Ishikawa (cell line): ENCODE measurements at regions not wholly inside any gene's neighbourhood (a gene's known extent, or its start where the extent isn't known, plus 50 kb on each side); places are given as distances from the start of the nearest gene placed in this dataset.

Source experiments
- CEBPB ChIP-seq: IDR thresholded peaks from 2 replicates; pipeline ENCODE4 v1.6.1; 2012
- CREB1 ChIP-seq: IDR thresholded peaks from 2 replicates; pipeline ENCODE4 v1.6.1; 2012; ENCODE audit warnings: low read depth
- EGR1 ChIP-seq: IDR thresholded peaks from 2 replicates; pipeline ENCODE4 v1.6.1; 2012
- EP300 ChIP-seq: IDR thresholded peaks from 2 replicates; pipeline ENCODE4 v1.6.1; 2012; ENCODE audit warnings: borderline replicate concordance
- FOXM1 ChIP-seq: IDR thresholded peaks from 2 replicates; pipeline ENCODE4 v1.6.1; 2012; ENCODE audit warnings: low read depth, borderline replicate concordance
- MAX ChIP-seq: IDR thresholded peaks from 2 replicates; pipeline ENCODE4 v1.6.1; 2012
- NFIC ChIP-seq: IDR thresholded peaks from 2 replicates; pipeline ENCODE4 v1.6.1; 2012
- RAD21 ChIP-seq: IDR thresholded peaks from 2 replicates; pipeline ENCODE4 v1.6.1; 2012; ENCODE audit warnings: low read depth
- REST ChIP-seq: IDR thresholded peaks from 2 replicates; pipeline ENCODE4 v1.6.1; 2012; ENCODE audit warnings: low read depth, mild to moderate bottlenecking
- TAF1 ChIP-seq: IDR thresholded peaks from 2 replicates; pipeline ENCODE4 v1.6.1; 2012; ENCODE audit warnings: low read depth, mild to moderate bottlenecking
- TCF12 ChIP-seq: IDR thresholded peaks from 2 replicates; pipeline ENCODE4 v1.6.1; 2012; ENCODE audit warnings: low read depth
- TEAD4 ChIP-seq: IDR thresholded peaks from 2 replicates; pipeline ENCODE4 v1.6.1; 2012
- USF1 ChIP-seq: IDR thresholded peaks from 2 replicates; pipeline ENCODE4 v1.6.1; 2012
- YY1 ChIP-seq: IDR thresholded peaks from 2 replicates; pipeline ENCODE4 v1.6.1; 2012; ENCODE audit warnings: low read depth
- ZBTB7A ChIP-seq: IDR thresholded peaks from 2 replicates; pipeline ENCODE4 v1.6.1; 2012; ENCODE audit warnings: low read depth

- no peak for TF ChIP-seq EP300
- TF ChIP-seq MAX, result no peak
- no peak for TF ChIP-seq NFIC
- no peak for TF ChIP-seq TCF12
- TF ChIP-seq USF1, result no peak
- no peak for TF ChIP-seq ZBTB7A
- TF ChIP-seq RAD21, result no peak
- no peak for TF ChIP-seq EGR1
- TF ChIP-seq REST, result no peak
- no peak for TF ChIP-seq TEAD4
- no peak for TF ChIP-seq YY1
- no peak for TF ChIP-seq TAF1
- TF ChIP-seq CREB1, result no peak
Observed at GRCh38 chr9:79053598-79053997, 518.2 kb upstream of the TLE4 start.

GRCh38 chr9:79054500-79054899 is 517.3 kb upstream of the TLE4 start:
- TF ChIP-seq EGR1 (no peak), TAF1 (no peak), USF1 (no peak), CEBPB (no peak), TEAD4 (no peak), NFIC (no peak), TCF12 (no peak), YY1 (no peak), CREB1 (no peak), FOXM1 (no peak), RAD21 (no peak), MAX (no peak), ZBTB7A (no peak), REST (no peak), EP300 (no peak)

GRCh38 chr9:79056041-79056440 is 515.7 kb upstream of the TLE4 start:
- TF ChIP-seq USF1 (no peak), EGR1 (no peak), TEAD4 (no peak), RAD21 (no peak), TAF1 (no peak), YY1 (no peak), CEBPB (no peak), REST (no peak), ZBTB7A (no peak), TCF12 (no peak), MAX (no peak), FOXM1 (no peak), CREB1 (no peak), NFIC (no peak), EP300 (no peak)

GRCh38 chr9:79057576-79057975 is 514.2 kb upstream of the TLE4 start:
- TF ChIP-seq YY1, result no peak
- no peak for TF ChIP-seq TAF1
- no peak for TF ChIP-seq FOXM1
- TF ChIP-seq CREB1, result no peak
- TF ChIP-seq USF1, result no peak
- no peak for TF ChIP-seq RAD21
- TF ChIP-seq TEAD4, result no peak
- TF ChIP-seq TCF12, result no peak
- no peak for TF ChIP-seq EGR1
